RWPE1 (cell line): ENCODE measurements at regions not wholly inside any gene's neighbourhood (a gene's known extent, or its start where the extent isn't known, plus 50 kb on each side); places are given as distances from the start of the nearest gene placed in this dataset.

ENCODE experiments used
- CTCF ChIA-PET: fragments of 350-600 bp; sonication (Branson Sonifier 250); formaldehyde crosslinking; extraction: SDS; loops from one replicate; lab custom pipeline; 2021; lab: Yijun Ruan, JAX
- POLR2A ChIA-PET: fragments of 400-600 bp; formaldehyde crosslinking; extraction: SDS; loops from one replicate; lab custom pipeline; 2020; ENCODE audit warnings: antibody characterized with exemption; ENCODE audit not compliant: low non-redundant PET; lab: Yijun Ruan, JAX
- DNase-seq: peaks from one replicate; pipeline ENCODE4 v3.0.0; 2012; ENCODE audit warnings: low spot score
- H3K27ac ChIP-seq: fragments of 450-650 bp; 2 replicates; pipeline ENCODE4 v1.5.1; 2017
- TF ChIP-seq, protein P1 (sequence below): fragments of 450-650 bp; conservative IDR thresholded peaks from 2 replicates; pipeline ENCODE4 v1.5.1; 2017; ENCODE audit warnings: low read depth, mild to moderate bottlenecking

DNA sequence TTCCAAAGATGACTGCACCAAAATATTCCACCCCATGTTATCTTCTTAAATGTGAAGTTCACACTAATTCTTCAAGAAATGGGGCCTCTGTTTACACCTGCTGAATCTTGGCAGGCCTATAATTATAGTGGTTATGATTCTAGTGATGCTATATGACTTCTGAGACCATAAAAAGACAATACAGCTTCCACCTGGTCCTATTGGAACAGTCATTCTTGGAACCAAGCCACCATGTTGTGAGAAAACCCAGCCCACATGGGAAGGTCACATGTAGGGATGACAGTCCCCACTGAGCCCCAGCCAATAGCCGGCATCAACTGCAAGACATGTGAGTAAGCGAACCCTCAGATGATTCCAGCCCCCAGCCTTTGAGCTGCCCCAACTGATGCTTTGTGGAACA is 587.5 kb downstream of the MID1IP1 start:
- TF ChIP-seq, protein P1, sequence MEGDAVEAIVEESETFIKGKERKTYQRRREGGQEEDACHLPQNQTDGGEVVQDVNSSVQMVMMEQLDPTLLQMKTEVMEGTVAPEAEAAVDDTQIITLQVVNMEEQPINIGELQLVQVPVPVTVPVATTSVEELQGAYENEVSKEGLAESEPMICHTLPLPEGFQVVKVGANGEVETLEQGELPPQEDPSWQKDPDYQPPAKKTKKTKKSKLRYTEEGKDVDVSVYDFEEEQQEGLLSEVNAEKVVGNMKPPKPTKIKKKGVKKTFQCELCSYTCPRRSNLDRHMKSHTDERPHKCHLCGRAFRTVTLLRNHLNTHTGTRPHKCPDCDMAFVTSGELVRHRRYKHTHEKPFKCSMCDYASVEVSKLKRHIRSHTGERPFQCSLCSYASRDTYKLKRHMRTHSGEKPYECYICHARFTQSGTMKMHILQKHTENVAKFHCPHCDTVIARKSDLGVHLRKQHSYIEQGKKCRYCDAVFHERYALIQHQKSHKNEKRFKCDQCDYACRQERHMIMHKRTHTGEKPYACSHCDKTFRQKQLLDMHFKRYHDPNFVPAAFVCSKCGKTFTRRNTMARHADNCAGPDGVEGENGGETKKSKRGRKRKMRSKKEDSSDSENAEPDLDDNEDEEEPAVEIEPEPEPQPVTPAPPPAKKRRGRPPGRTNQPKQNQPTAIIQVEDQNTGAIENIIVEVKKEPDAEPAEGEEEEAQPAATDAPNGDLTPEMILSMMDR: no peak
- DNase-seq: no peak
- ChIA-PET CTCF (no interaction called here), POLR2A (no interaction called here)
- H3K27ac ChIP-seq: no peak overlapping the region

DNA sequence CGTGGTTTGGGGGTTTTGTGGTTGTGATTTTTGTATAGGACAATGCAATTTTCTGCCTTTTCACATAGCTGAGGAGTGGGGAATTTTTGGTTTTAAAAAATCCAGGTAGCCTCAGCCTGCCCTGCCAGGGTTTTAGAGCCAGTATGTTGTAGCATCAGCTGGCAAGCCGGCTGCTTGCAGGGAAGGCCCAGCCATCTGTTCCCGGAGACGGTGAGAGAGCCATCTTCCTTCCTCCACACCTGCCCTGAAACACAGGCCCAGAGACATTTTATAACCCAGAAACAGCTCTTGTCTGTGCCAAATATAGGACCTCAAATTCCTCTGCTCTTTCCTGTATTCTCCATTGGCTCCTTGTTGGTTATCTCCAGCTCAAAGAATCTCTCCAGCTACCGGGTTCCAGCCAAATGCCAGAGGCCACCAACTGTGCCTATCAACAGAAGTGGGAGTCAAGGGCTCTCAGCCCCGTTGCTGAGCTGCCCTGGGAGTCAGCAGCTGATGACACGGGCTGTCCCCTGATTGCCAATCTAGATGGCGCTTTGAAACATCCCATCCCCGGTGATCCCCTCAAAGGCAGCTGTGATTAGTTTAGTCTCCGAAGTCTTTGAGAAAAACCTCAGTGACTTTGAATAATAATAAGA is 595.2 kb downstream of the MID1IP1 start:
- TF ChIP-seq, protein P1: no peak
- POLR2A ChIA-PET: no interaction called here
- no peak overlapping the region for H3K27ac ChIP-seq
- no peak for DNase-seq
- CTCF ChIA-PET: no interaction called here

DNA sequence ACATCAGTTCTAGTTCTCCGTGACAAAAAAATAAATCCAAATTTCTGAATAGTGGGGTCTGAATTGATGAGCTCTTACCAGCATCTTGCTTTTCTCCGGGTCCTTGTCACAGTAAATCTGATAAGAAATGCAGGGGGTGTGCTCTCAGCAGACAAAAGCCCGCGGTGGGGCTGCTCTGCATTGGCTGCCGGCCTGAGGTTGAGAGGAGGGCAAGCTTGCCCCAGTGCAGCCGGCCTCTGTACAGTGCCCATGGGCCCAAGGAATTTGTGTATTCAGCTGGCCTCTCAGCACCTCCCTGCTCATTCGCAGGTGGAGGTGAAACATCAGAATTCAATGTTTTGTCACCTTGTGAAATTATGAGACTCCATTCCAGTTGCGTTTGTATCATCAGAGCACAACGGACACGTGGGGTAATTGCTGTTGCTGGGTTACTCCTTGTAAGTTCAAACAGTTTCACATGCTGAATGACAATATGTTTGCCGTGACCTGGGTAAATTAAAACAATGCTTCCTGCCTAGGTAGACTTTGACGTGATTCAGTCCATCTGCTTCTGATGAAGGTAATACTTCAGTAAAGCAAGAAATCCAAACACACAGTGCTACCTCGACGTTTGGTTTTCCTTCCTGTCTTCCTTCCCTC is 596.4 kb downstream of the MID1IP1 start:
- ChIA-PET POLR2A (no interaction called here), CTCF (no interaction called here)
- H3K27ac ChIP-seq: no peak overlapping the region
- DNase-seq: no peak
- TF ChIP-seq, protein P1: no peak

DNA sequence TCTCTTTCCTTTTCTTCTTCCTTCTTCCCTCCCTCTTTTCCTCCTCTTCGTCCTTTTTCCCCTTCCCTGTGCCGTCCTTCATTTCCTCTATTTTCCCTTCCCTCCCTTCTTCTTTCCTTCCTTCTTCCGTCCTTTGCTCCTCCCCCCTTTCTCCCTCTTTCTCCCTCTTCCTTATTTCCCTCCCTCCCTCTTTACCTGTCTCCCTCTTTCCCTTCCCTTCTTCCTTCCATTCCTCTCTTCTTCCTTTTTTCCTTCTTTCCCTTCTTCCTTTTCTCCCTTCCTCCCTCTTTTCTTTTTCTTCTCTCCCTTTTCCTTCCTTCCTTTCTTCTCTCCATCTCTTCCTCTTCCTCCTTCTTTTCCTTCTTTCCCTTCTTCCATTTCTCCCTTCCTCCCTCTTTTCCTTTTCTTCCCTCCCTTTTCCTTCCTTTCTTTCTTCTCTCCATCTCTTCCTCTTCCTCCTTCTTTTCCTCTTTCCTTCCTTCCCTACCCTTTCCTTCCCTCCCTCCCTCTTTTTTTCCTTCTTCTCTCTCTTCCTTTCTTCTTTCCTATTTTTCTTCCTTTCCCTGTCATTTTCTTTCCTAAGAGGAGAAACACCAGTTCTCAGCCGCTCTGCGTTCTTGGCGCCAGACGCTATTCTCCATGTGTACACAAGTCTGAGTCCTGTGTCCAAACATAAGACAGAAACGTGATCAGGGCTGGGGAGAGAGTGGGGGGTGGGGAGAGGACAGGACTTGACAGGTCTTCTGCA is 597.1 kb downstream of the MID1IP1 start:
- no peak for DNase-seq
- H3K27ac ChIP-seq: no peak overlapping the region
- CTCF ChIA-PET: no interaction called here
- POLR2A ChIA-PET: no interaction called here
- TF ChIP-seq, protein P1: no peak

DNA sequence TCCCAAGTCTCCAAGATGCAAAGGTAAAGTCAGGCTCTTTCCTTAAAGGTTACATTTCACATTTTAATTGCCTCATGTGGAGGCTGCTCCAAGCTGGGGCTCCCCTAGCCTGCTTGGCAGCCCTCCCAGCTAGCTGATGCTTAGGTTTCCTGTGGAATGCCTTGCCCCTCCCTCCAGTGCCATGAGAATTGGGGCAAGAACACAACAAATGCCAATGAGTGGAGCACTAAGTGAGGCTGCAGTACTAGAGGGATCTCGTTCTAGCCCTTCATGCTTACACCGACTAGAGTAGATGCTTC is 597.7 kb downstream of the MID1IP1 start:
- ChIA-PET POLR2A (no interaction called here), CTCF (no interaction called here)
- DNase-seq: no peak
- no peak overlapping the region for H3K27ac ChIP-seq
- TF ChIP-seq, protein P1: no peak

DNA sequence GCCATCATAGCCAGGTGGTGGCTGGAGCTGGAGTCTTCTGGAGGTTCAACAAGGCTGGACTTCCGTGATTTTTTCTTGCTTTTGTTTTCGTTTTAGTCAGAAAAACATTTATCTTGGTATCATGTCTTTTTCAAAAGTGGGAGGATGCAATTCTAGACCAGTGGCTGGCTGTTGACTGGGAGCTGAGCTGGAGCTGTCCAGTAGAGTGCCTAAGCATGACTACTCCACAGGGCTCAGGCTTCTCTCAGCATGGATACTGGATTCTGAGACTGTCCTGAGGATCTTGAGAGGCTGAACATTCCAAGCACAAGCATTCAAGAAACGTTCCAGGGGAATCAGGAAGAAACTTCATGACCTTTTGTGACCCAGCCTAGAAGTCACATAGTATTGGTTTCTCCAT is 598.1 kb downstream of the MID1IP1 start:
- H3K27ac ChIP-seq: no peak overlapping the region
- no peak for DNase-seq
- ChIA-PET CTCF (no interaction called here), POLR2A (no interaction called here)
- TF ChIP-seq, protein P1: no peak
